Choroid plexus epithelial cell (primary cell): ENCODE measurements at regions not wholly inside any gene's neighbourhood (a gene's known extent, or its start where the extent isn't known, plus 50 kb on each side); places are given as distances from the start of the nearest gene placed in this dataset.

ENCODE experiments used
- DNase-seq: peaks from one replicate; pipeline ENCODE4 v3.0.0-alpha.2; 2010; ENCODE audit warnings: low read depth
- H3K4me3 ChIP-seq: 2 replicates; pipeline ENCODE4 v1.5.1; 2011; ENCODE audit warnings: low read depth, mild to moderate bottlenecking, control low read depth, low read length, moderate library complexity
- TF ChIP-seq, protein P1 (sequence below): conservative IDR thresholded peaks from 2 replicates; pipeline ENCODE4 v1.5.1; 2011; ENCODE audit warnings: low read depth, mild to moderate bottlenecking, control low read depth, inconsistent platforms, low read length, moderate library complexity

DNA sequence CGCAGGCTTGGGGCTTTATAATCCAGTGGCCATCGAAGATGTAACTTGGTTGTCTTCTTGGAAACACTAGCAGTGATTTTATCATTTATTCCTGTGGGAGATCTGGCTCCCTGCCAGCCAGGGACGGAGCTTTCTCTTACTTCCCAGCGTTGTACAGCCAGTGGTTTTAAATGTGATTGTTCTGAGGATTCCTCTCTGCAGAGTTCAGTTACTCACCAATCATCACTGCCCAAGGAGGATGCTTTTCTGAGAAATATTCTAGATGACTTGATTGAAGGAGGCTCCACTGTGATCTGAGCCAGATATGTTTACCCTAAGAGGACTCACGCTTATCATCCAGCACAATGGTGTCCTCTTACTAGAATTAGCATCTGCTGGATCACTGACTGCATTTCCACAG lies 744.3 kb downstream of the RNF144A start:
- TF ChIP-seq, protein P1, sequence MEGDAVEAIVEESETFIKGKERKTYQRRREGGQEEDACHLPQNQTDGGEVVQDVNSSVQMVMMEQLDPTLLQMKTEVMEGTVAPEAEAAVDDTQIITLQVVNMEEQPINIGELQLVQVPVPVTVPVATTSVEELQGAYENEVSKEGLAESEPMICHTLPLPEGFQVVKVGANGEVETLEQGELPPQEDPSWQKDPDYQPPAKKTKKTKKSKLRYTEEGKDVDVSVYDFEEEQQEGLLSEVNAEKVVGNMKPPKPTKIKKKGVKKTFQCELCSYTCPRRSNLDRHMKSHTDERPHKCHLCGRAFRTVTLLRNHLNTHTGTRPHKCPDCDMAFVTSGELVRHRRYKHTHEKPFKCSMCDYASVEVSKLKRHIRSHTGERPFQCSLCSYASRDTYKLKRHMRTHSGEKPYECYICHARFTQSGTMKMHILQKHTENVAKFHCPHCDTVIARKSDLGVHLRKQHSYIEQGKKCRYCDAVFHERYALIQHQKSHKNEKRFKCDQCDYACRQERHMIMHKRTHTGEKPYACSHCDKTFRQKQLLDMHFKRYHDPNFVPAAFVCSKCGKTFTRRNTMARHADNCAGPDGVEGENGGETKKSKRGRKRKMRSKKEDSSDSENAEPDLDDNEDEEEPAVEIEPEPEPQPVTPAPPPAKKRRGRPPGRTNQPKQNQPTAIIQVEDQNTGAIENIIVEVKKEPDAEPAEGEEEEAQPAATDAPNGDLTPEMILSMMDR: no peak
- no peak for DNase-seq

DNA sequence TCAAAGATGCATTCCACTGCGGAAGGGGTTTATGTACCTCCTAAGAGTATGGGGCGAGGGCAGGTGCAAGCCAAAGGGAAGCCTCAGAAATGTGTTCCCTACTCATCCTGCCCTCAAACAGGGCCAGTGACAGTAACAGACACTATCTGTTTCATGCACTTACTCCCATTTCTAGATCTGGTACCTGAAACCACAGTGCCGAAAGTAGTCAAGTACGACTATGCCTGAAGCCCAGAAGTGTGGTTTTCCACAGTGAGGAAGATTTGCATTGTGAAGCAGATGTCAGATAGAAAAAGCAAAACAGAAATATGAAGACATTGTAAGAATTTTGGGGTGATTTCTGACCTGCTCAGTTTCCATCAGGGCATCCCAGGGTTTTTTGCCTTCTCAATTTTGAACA lies 748.7 kb downstream of the RNF144A start:
- TF ChIP-seq, protein P1: no peak
- no peak for DNase-seq
- H3K4me3 ChIP-seq: no peak overlapping the region

More for the DNA sequence above, 744.3 kb downstream of the RNF144A start:
- no peak overlapping the region for H3K4me3 ChIP-seq

DNA sequence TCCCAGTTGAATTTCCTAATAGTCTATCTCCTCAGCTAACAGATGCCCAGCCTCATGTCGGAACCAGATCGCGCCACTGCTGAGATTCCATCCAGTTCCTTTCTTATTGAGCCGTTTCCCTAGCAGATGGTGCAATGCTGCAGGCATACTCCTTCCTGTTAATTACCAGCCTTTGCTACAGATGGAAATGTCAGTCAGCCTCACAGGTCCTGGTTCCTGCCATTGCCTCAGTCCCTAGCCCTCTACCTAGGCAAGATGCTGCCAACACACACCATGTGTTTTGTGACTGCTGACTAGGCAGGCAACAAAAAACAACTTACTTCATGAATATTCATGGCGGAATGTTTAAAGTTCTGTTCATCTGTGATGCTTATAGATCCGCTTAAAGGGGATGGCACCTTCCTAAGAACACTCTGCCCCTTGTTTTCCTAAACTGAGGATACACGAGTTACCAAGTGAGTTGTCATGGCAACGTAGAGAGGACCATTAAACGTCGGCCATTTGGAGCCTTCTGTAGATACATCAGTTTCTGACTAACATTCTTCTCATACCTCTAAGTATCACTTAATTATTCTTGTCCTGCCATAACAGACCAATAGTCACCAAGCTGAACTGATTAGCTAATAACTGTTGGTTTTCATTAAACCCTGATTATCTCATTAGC lies 749.5 kb downstream of the RNF144A start:
- H3K4me3 ChIP-seq: no peak overlapping the region
- no peak for DNase-seq
- TF ChIP-seq, protein P1: no peak

DNA sequence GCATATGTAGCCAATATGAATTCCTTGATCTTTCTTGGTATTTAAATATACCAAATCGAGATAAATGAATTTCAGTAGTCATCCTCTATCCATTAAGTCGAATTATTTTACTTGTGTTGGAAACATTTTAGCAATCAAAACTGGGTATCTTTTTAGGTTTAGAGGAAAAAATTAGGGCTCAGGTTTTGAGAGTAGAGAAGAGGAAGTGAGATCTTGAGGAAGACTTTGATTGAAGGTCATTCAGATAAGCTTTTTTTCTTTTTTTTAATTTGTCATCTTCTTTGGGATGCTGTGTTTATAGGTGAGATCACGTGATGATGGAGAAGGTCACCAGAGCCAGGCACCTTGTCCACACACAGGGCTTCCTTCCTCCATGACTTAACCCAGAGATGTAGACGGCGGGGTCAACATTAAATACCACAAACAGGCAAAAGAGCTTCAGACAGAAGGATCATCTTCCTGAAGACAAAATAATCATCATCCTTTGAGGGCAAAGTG lies 750.1 kb downstream of the RNF144A start:
- TF ChIP-seq, protein P1: no peak
- DNase-seq: no peak
- H3K4me3 ChIP-seq: no peak overlapping the region

DNA sequence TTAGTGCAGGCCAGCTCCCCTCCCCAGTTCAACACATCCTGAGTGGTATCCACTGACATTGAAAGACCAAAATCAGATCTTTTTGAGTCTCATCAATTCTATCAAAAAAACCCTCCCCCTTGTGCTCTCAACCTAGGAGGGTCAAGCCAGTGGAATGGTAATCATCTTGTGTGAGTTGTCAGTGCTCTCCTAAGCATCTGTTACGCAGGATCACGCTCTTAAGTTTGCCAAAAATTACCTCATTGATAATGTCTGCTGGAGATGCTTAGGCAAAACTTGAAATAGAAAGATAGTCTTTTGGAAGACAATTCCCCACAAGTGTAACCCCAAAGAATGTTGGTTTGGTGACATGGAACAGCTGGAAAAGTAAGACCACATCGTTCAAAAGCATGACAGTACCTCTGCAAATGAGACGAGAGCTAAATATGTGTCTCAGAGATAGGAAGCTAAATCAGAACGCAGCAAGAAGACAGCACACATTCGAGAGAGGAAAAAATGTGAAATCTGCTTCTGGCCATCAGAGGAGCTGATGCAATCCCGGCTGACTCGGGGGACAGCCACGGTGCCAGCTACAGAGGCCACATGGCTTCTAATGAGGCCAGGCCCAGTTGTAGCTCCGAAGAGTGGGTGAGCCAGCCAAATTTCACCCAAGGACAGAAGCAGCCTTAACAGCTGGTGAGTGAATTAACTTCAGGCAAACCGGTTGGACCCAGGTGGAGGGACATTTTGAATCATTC lies 753.9 kb downstream of the RNF144A start:
- no peak for DNase-seq
- TF ChIP-seq, protein P1: no peak
- H3K4me3 ChIP-seq: no peak overlapping the region

DNA sequence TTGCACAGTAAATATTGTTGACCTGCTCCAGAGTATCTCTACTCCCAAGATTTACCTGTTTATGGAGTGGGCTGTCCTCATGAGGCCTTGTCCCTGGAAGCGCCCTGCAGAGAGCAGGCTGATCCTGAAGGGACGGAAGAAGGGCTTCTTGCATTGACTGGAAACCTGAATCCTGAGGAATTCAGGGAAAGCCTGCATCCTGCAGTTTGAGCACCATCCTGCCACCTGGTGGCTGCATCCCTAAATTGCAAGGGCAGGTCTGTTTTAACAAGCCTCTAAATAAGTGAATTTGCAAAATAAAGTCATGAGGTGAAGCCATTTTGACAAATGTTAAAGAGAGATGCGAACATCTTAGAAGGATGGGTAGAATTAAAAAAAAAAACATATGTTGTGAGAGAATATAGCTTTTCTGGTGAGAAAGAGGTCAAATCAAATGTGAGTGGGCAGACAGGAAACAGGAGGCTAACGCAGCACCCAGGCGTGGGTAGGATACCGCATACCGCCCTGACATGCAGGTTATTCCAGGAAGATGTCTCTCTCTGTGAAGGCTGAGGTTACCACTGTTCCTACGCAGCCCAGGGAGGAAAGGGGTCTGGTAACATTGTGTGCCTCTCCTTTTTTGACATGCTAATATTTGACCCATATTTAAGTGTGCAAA lies 754.9 kb downstream of the RNF144A start:
- DNase-seq: peak; percentile 45
- TF ChIP-seq, protein P1: peak; percentile 61
- H3K4me3 ChIP-seq: no peak overlapping the region
